IMR-90 (cell line): ENCODE measurements at regions not wholly inside any gene's neighbourhood (a gene's known extent, or its start where the extent isn't known, plus 50 kb on each side); places are given as distances from the start of the nearest gene placed in this dataset.
A peak's percentile ranks its signal among the peaks of the same experiment; 100 is the strongest.

Experiments
- ATAC-seq: fragments of 200-7000 bp; cut with Tn5 transposase; 2 replicates; pipeline ENCODE4 v1.9.1; 2020; ENCODE audit warnings: low read depth, mild to moderate bottlenecking, moderate library complexity
- BruUV-seq: library from RNA; stranded (reverse); fragments of 400-500 nt; replicated peaks from 2 replicates; lab custom pipeline; 2021; lab: Mats Ljungman, UMichigan
- CTCF ChIA-PET: fragments of 300-600 bp; formaldehyde crosslinking; extraction: SDS; loops from one replicate; lab custom pipeline; 2021; ENCODE audit warnings: antibody characterized with exemption; lab: Yijun Ruan, JAX
- POLR2A ChIA-PET: fragments of 300-600 bp; sonication (Branson Sonifier 250); formaldehyde crosslinking; loops from one replicate; lab custom pipeline; 2022; ENCODE audit warnings: antibody characterized with exemption; ENCODE audit not compliant: unreplicated experiment; lab: Charles Lee
- DNase-seq: peaks from one replicate; pipeline ENCODE4 v3.0.0; 2013
- H2AFZ ChIP-seq: replicated peaks from 2 replicates; pipeline ENCODE3; 2013; ENCODE audit warnings: low read length, mild to moderate bottlenecking; ENCODE audit not compliant: poor library complexity
- H2AK5ac ChIP-seq: 2 replicates; pipeline ENCODE4 v1.6.1; 2013; ENCODE audit warnings: low read depth, low read length, inconsistent platforms
- H2AK9ac ChIP-seq: replicated peaks from 2 replicates; pipeline ENCODE3; 2013; ENCODE audit warnings: mild to moderate bottlenecking, low read depth, low read length, moderate library complexity; ENCODE audit not compliant: poor library complexity
- H2BK120ac ChIP-seq: 2 replicates; pipeline ENCODE4 v1.6.1; 2013; ENCODE audit warnings: low read depth, low read length, inconsistent platforms
- H2BK15ac ChIP-seq: 3 replicates; pipeline ENCODE4 v1.6.1; 2013; ENCODE audit warnings: low read depth, low read length, inconsistent platforms
- H2BK20ac ChIP-seq: 2 replicates; pipeline ENCODE4 v1.6.1; 2013; ENCODE audit warnings: low read depth, mild to moderate bottlenecking, inconsistent platforms, low read length, moderate library complexity
- H2BK5ac ChIP-seq: 2 replicates; pipeline ENCODE4 v1.6.1; 2013; ENCODE audit warnings: mild to moderate bottlenecking, low read depth, low read length, inconsistent platforms; ENCODE audit not compliant: poor library complexity, severe bottlenecking
- H3K14ac ChIP-seq: replicated peaks from 2 replicates; pipeline ENCODE4 v1.6.1; 2013; ENCODE audit warnings: low read depth, low read length, inconsistent platforms
- H3K18ac ChIP-seq: 2 replicates; pipeline ENCODE4 v1.6.1; 2013; ENCODE audit warnings: low read depth, low read length, control low read depth
- H3K23ac ChIP-seq: 2 replicates; pipeline ENCODE4 v1.6.1; 2013; ENCODE audit warnings: low read depth, low read length, inconsistent platforms
- H3K27ac ChIP-seq: 2 replicates; pipeline ENCODE4 v1.5.1; 2013; ENCODE audit warnings: mild to moderate bottlenecking, control low read depth, low read length; ENCODE audit not compliant: insufficient read depth
- H3K27me3 ChIP-seq: 2 replicates; pipeline ENCODE4 v1.6.1; 2013; ENCODE audit warnings: low read length; ENCODE audit not compliant: control insufficient read depth, insufficient read depth
- H3K36me3 ChIP-seq: 2 replicates; pipeline ENCODE4 v1.6.1; 2013; ENCODE audit warnings: low read length, mixed read lengths; ENCODE audit not compliant: control insufficient read depth, insufficient read depth
- H3K4ac ChIP-seq: 2 replicates; pipeline ENCODE4 v1.6.1; 2013; ENCODE audit warnings: low read depth, low read length, inconsistent platforms
- H3K4me1 ChIP-seq: 2 replicates; pipeline ENCODE4 v1.6.1; 2013; ENCODE audit warnings: low read length, mixed read lengths; ENCODE audit not compliant: control insufficient read depth, insufficient read depth
- H3K4me2 ChIP-seq: 2 replicates; pipeline ENCODE4 v1.6.1; 2013; ENCODE audit warnings: low read depth, mild to moderate bottlenecking, control low read depth, low read length, moderate library complexity
- H3K4me3 ChIP-seq: 2 replicates; pipeline ENCODE4 v1.5.1; 2013; ENCODE audit warnings: low read depth, mild to moderate bottlenecking, control low read depth, low read length, moderate library complexity; ENCODE audit not compliant: insufficient read depth
- H3K56ac ChIP-seq: 2 replicates; pipeline ENCODE4 v1.6.1; 2013; ENCODE audit warnings: low read length, inconsistent platforms; ENCODE audit not compliant: insufficient read depth; ENCODE audit errors: extremely low read depth
- H3K79me1 ChIP-seq, 2 experiments: 2 replicates each; pipeline ENCODE4 v1.6.1; 2013; ENCODE audit warnings: low read length in 2 of 2, inconsistent platforms in 1 of 2, low read depth in 1 of 2
- H3K9ac ChIP-seq: 2 replicates; pipeline ENCODE4 v1.6.1; 2013; ENCODE audit warnings: low read depth, low read length, control low read depth
- H3K9me1 ChIP-seq: 2 replicates; pipeline ENCODE4 v1.6.1; 2013; ENCODE audit warnings: low read length, inconsistent platforms; ENCODE audit not compliant: insufficient read depth
- H3K9me3 ChIP-seq: 2 replicates; pipeline ENCODE4 v1.6.1; 2013; ENCODE audit warnings: low read length; ENCODE audit not compliant: control insufficient read depth, insufficient read depth
- H4K20me1 ChIP-seq: 2 replicates; pipeline ENCODE4 v1.6.1; 2013; ENCODE audit warnings: low read length, inconsistent platforms; ENCODE audit not compliant: insufficient read depth
- H4K5ac ChIP-seq: 2 replicates; pipeline ENCODE4 v1.6.1; 2013; ENCODE audit warnings: mild to moderate bottlenecking, low read depth, low read length, control low read depth
- H4K8ac ChIP-seq, 2 experiments: 2 replicates each; pipeline ENCODE4 v1.6.1; 2013; ENCODE audit warnings: low read depth in 2 of 2, low read length in 2 of 2, control low read depth in 1 of 2, inconsistent platforms in 1 of 2
- H4K91ac ChIP-seq: 2 replicates; pipeline ENCODE4 v1.6.1; 2013; ENCODE audit warnings: low read depth, low read length, inconsistent platforms; ENCODE audit not compliant: insufficient read depth
- CEBPB ChIP-seq: IDR thresholded peaks from 2 replicates; pipeline ENCODE4 v1.6.1; 2012; ENCODE audit warnings: low read depth, low read length, improper control_type of control experiment
- WGBS, 2 experiments: methylation state at CpG; one replicate each; pipeline versions ENCODE4 v1.1.5 to v1.1.7; 2013; ENCODE audit warnings: missing lambda C conversion rate in 2 of 2; ENCODE audit not compliant: insufficient read length in 1 of 2; ENCODE audit errors: extremely low coverage in 2 of 2; 5-methylcytosine and 5-hydroxymethylcytosine counted together
- dilution Hi-C: fragments of 300-500 bp; cut with HindIII; formaldehyde crosslinking; loops from one replicate; pipeline ENCODE4 v1.14.3; 2018; ENCODE audit warnings: low sequenced_read_pairs; ENCODE audit not compliant: unreplicated experiment
- in situ Hi-C: fragments of 300-500 bp; cut with MboI; formaldehyde crosslinking; loops from 3 replicates; pipeline ENCODE4 v1.14.3; 2019; ENCODE audit warnings: low sequenced_read_pairs, inconsistent platforms, mixed read lengths
- intact Hi-C: fragments of 100-400 bp; cut with micrococcal nuclease; formaldehyde crosslinking; loops from 2 replicates; pipeline ENCODE4 v1.10.0; 2022
- TF ChIP-seq, protein P1 (sequence below): fragments of 150-350 bp; IDR thresholded peaks from 2 replicates; pipeline ENCODE4 v1.6.1; 2017; ENCODE audit warnings: mild to moderate bottlenecking, antibody characterized with exemption, low read length, low read depth

GRCh38 chr20:21004386-21005076, 101.6 kb downstream of the LINC00237 start:
- ATAC-seq (no peak), DNase-seq (no peak)
- Histone ChIP-seq H2BK5ac (no peak overlapping the region), H3K27me3 (no peaks in the 10 kb centered on the region), H2BK20ac (no peak overlapping the region), H2BK120ac (no peak overlapping the region), H3K4me1 (no peaks in the 10 kb centered on the region), H2AK5ac (no peak overlapping the region), H2AFZ (no peak overlapping the region), H3K9me3 (no peaks in the 10 kb centered on the region), H3K4me3 (no peak overlapping the region), H3K4me2 (no peak overlapping the region), H3K23ac (no peak overlapping the region), H3K4ac (no peak overlapping the region), H3K9me1 (no peaks in the 10 kb centered on the region), H2AK9ac (no peak overlapping the region), H2BK15ac (no peak overlapping the region), H4K8ac (no peak overlapping the region), H3K27ac (no peak overlapping the region), H3K9ac (no peak overlapping the region), H3K79me1 (no peaks in the 10 kb centered on the region), H4K5ac (no peak overlapping the region), H3K56ac (no peak overlapping the region), H3K36me3 (no peaks in the 10 kb centered on the region), H3K18ac (no peak overlapping the region), H3K14ac (no peak overlapping the region), H4K91ac (no peak overlapping the region), H4K20me1 (no peaks in the 10 kb centered on the region)
- intact Hi-C loops (no loop called here), in situ Hi-C loops (no loop called here), dilution Hi-C loops (no loop called here)
- ChIA-PET POLR2A (no interaction called here), CTCF (interaction anchor here (0.6 kb wide), 1 partner anchor 1901 kb away, joined by 3 read pairs; no protein-coding TSS in a partner anchor)
- WGBS, 2 experiments = no CpG with 5 or more reads among the region's 8 CpGs
- BruUV-seq = no TSS peak
- TF ChIP-seq, protein P1, sequence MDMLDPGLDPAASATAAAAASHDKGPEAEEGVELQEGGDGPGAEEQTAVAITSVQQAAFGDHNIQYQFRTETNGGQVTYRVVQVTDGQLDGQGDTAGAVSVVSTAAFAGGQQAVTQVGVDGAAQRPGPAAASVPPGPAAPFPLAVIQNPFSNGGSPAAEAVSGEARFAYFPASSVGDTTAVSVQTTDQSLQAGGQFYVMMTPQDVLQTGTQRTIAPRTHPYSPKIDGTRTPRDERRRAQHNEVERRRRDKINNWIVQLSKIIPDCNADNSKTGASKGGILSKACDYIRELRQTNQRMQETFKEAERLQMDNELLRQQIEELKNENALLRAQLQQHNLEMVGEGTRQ = no peak
- TF ChIP-seq CEBPB = peak; percentile 69
